Panc1 (cell line): ENCODE measurements at regions not wholly inside any gene's neighbourhood (a gene's known extent, or its start where the extent isn't known, plus 50 kb on each side); places are given as distances from the start of the nearest gene placed in this dataset.

Experiments used
- ATAC-seq: fragments of 200-7000 bp; cut with Tn5 transposase; 2 replicates; pipeline ENCODE4 v1.9.1; 2020; ENCODE audit warnings: mild to moderate bottlenecking, moderate library complexity
- BruUV-seq: library from RNA; stranded (reverse); fragments of 400-500 nt; replicated peaks from 2 replicates; lab custom pipeline; 2021; lab: Mats Ljungman, UMichigan
- CTCF ChIA-PET: fragments of 300-600 bp; sonication (Branson Sonifier 250); formaldehyde crosslinking; loops from one replicate; lab custom pipeline; 2022; ENCODE audit warnings: antibody characterized with exemption; lab: Charles Lee
- POLR2A ChIA-PET: fragments of 300-600 bp; sonication (Branson Sonifier 250); formaldehyde crosslinking; loops from one replicate; lab custom pipeline; 2022; ENCODE audit warnings: antibody characterized with exemption; lab: Charles Lee
- DNase-seq: peaks from one replicate; pipeline ENCODE4 v3.0.0-alpha.2; 2010; ENCODE audit warnings: low read depth, low spot score
- H3K27ac ChIP-seq: 2 replicates; pipeline ENCODE4 v1.5.1; 2011; ENCODE audit warnings: mild to moderate bottlenecking, low read length, inconsistent platforms
- H3K27me3 ChIP-seq: fragments of 200-500 bp; sonication (Bioruptor generic); 2 replicates; pipeline ENCODE4 v1.6.0; 2014; ENCODE audit warnings: low read length, inconsistent platforms; ENCODE audit not compliant: control insufficient read depth, insufficient read depth
- H3K36me3 ChIP-seq: fragments of 200-500 bp; sonication (Bioruptor generic); 2 replicates; pipeline ENCODE4 v1.5.1; 2014; ENCODE audit warnings: inconsistent platforms, mild to moderate bottlenecking, low read length, moderate library complexity; ENCODE audit not compliant: control insufficient read depth, insufficient read depth
- H3K4me1 ChIP-seq: 2 replicates; pipeline ENCODE4 v1.5.1; 2011; ENCODE audit warnings: inconsistent platforms, mild to moderate bottlenecking, low read length, moderate library complexity; ENCODE audit not compliant: control insufficient read depth, insufficient read depth
- H3K4me3 ChIP-seq, 2 experiments: 2 replicates each; pipeline ENCODE4 v1.5.1; 2011 to 2012; ENCODE audit warnings: low read depth in 2 of 2, low read length in 2 of 2, mild to moderate bottlenecking in 2 of 2, inconsistent platforms in 1 of 2, moderate library complexity in 1 of 2
- H3K9me3 ChIP-seq: fragments of 200-500 bp; sonication (Bioruptor generic); 2 replicates; pipeline ENCODE4 v1.5.1; 2014; ENCODE audit warnings: low read depth, mild to moderate bottlenecking, inconsistent platforms, low read length, moderate library complexity; ENCODE audit not compliant: control insufficient read depth, insufficient read depth
- CTCF ChIP-seq: fragments of 450-650 bp; IDR thresholded peaks from 2 replicates; pipeline ENCODE4 v1.5.1; 2017; ENCODE audit warnings: mild to moderate bottlenecking
- POLR2AphosphoS5 ChIP-seq: IDR thresholded peaks from 2 replicates; pipeline ENCODE4 v1.6.1; 2012; ENCODE audit warnings: mild to moderate bottlenecking, low read depth, low read length, moderate library complexity
- REST ChIP-seq, 2 experiments: IDR thresholded peaks; 2 replicates each; pipeline ENCODE4 v1.6.1; 2011 to 2012; ENCODE audit warnings: low read depth in 2 of 2, control low read depth in 1 of 2, low read length in 1 of 2, mild to moderate bottlenecking in 1 of 2, moderate library complexity in 1 of 2; ENCODE audit not compliant: insufficient read depth in 1 of 2
- SIN3A ChIP-seq: IDR thresholded peaks from 2 replicates; pipeline ENCODE4 v1.6.1; 2012; ENCODE audit warnings: low read depth, mild to moderate bottlenecking, low read length, moderate library complexity, borderline replicate concordance; ENCODE audit not compliant: insufficient read depth
- TCF7L2 ChIP-seq: IDR thresholded peaks from 2 replicates; pipeline ENCODE4 v1.6.1; 2011; ENCODE audit warnings: mild to moderate bottlenecking, low read depth, low read length, inconsistent platforms
- in situ Hi-C: cut with HindIII; loops from 2 replicates; pipeline ENCODE4 v1.10.0; 2016; ENCODE audit warnings: low sequenced_read_pairs, low pct_unique_long_range_greater_than_20kb
- intact Hi-C: fragments of 100-400 bp; cut with micrococcal nuclease; formaldehyde crosslinking; loops from one replicate; pipeline ENCODE4 v1.10.0; 2022; ENCODE audit not compliant: unreplicated experiment

GRCh38 chr21:38740090-38740489 lies 65.6 kb upstream of the ETS2 start:
- ATAC-seq: no peak
- ChIA-PET CTCF (no interaction called here), POLR2A (no interaction called here)
- Histone ChIP-seq H3K4me1 (peaks cover 6% of the 10 kb centered on the region), H3K27me3 (no peaks in the 10 kb centered on the region), H3K4me3 (no peak overlapping the region), H3K36me3 (no peaks in the 10 kb centered on the region), H3K9me3 (peaks cover 12% of the 10 kb centered on the region; the same call in 1 of the 2 replicates), H3K27ac (peak overlapping the region; percentile 61; the same call in 1 of the 2 replicates)
- DNase-seq: no peak
- in situ Hi-C loops (no loop called here), intact Hi-C loops (no loop called here)
- TF ChIP-seq CTCF (no peak), POLR2AphosphoS5 (no peak), SIN3A (no peak)
- no TSS peak for BruUV-seq

GRCh38 chr21:38741092-38741949 lies 64.4 kb upstream of the ETS2 start:
- CTCF ChIA-PET: no interaction called here
- intact Hi-C loops (no loop called here), in situ Hi-C loops (no loop called here)
- DNase-seq (no peak), ATAC-seq (no peak)
- Histone ChIP-seq H3K9me3 (peaks cover 12% of the 10 kb centered on the region; the same call in 1 of the 2 replicates), H3K36me3 (no peaks in the 10 kb centered on the region; the same call in 1 of the 2 replicates), H3K27ac (no peak overlapping the region), H3K4me3 (no peak overlapping the region), H3K4me1 (no peaks in the 10 kb centered on the region), H3K27me3 (no peaks in the 10 kb centered on the region)
- POLR2A ChIA-PET: no interaction called here
- no TSS peak for BruUV-seq
- TF ChIP-seq TCF7L2: no peak
- no peak for TF ChIP-seq REST (IDR thresholded peaks at IDR 0.05; ENCODE audit: insufficient read depth in 1 of 2, low read depth in 2 of 2, low read length in 1 of 2)
- TF ChIP-seq CTCF: no peak
- no peak for TF ChIP-seq POLR2AphosphoS5
- no peak for TF ChIP-seq SIN3A
